Pulmonary artery endothelial cell (primary cell): ENCODE measurements at regions not wholly inside any gene's neighbourhood (a gene's known extent, or its start where the extent isn't known, plus 50 kb on each side); places are given as distances from the start of the nearest gene placed in this dataset.
"Not testable (repeated sequence)": the region's sequence is repeated elsewhere in the genome, so short reads cannot be mapped to it uniquely, and the experiment has no call there.

Experiments
- DNase-seq: peaks from one replicate; pipeline ENCODE4 v3.0.0-alpha.2; 2011; ENCODE audit warnings: low read depth, low spot score

DNA sequence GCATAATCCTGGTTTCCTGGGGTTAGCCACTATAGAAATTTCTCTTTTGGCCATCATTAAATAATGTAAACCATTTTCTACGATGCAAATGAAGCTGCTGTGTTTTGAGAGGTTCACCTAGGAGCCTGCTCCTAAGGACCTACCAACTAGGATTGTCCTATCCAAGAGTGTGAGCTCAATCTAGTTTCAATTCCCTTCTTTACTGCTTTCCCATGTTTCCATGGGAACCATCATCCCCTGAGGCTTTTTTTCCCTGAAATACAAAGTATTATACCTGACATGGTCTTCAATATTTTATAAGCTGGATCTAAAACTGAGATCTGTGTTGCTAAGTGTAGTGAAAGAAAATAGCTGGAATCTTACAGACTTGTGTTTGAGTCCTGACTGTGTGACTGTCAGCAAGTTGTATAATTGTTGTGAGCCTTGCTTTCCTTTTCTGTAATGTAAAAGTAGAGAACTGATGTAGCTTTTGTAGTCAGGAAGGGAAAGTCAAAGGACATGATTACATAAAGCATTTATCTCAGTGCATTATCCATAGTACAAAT lies 453.2 kb downstream of the PRR16 start:
- no peak for DNase-seq

DNA sequence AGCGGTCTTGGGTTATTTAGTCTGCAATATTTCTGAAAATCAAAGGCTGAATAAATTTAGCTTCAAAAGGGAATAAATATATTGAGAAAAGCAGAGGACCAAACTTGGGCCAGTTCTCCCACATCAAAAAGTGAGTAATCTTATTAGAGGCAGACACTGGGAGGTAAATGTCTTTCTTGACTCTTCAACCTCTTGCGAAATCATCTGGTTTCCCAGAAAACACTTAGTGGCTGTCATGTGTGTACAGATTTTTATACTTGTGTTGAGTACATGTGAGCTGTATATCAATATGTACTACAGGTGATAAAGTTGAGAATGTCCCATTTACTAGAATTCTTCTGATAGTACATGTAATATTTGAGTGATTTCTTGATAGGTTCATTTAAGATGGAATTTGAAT lies 454.9 kb downstream of the PRR16 start:
- DNase-seq: no peak

DNA sequence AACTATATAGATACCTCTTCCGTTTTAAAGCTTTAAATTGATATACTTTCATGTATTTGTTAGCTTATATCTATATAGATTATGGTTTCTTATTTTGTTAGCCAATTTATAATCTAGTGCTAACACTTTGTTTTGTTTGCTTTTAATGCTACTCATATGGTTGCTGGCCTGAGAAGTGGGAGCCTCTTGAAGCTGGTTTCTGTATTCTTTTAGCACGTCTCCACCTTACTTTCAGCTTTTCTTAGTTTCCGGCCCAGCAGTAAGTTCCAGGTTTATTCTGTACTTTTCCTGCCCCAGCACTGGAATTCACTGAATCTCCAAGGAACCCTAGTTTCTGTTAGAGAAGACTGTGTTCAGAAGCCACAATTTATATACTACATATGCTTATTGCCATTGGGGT lies 458.9 kb downstream of the PRR16 start:
- DNase-seq: no peak

DNA sequence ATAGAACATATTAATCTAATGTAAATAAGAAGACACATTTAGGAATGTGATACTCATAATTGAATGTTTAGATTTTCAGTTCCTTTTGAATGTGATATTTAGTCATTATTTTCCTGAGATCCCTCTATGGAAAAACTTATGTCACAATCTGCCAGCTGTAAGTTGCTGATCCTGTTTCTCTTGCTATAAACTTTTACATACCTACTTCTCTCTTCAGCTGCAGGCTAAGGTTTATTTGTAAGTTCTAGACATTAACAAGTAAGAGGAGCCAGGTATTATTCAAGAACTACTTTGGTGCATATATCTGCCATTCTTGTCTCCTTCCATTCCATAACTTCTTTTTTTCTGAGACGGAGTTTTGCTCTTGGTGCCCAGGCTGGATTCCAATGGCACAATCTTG lies 462.4 kb downstream of the PRR16 start:
- no peak for DNase-seq

DNA sequence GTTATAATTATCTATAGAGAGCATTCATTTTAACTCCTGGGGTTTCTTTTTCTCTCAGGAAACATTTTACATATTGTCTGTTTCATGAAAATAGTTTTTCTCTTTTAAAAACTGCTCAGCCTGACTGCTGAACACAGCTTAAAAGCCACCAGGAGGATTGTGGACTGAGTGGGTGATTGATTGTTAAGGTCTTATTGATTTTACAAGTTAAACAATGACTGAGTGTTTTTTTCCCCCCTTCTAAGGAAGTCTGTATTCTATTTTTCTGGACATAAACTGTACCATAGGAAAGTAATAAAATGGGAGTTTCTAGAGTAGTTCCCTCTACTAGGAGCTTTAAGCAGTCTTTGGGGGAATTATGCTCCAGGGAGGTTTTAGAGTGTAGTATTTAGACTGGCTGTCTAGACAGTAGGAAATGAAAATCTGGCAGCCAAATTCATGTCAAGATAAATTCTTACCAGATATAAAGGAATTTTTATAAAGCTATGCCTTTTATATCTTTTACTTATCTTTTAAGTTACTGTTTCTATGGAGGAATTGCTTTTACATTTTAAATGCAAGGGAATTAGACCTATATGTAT lies 463.9 kb downstream of the PRR16 start:
- no peak for DNase-seq

DNA sequence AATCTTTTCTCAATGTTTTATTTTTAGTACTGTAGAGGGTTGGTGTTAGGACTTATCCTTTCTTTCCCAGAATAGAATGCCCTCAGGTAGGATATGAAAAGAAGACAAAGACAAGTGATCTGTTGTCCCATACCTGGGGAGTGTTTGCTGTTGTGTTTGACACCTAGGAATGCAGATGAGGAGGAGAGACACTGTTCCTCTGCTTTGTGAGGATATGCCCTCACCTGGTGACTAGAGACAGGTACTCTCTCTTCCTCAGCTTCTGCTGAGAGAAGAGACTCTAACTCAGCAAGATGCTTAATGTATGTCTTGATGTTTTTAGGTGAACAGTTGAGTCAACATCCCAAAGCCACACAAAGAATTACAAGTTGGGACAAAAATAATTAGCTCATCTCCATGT lies 468.4 kb downstream of the PRR16 start:
- DNase-seq: no peak

DNA sequence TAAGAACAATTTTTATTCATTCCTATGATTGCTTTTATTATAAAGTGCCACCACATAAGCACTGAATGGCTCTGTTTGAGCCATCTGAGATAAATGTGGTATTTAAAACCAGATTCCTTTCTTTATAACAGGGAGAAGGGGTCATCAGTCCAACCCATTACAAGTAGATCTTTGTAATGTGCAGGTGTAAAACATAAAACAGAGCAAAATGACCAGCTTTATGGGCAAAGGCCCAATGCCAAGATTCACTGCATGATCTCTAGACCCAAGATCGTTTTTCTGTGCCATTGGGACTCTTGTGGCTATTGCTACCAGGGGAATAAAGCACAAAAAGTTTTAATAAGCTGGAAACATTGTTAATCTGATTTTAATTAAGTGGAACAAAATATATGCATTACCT lies 469.9 kb downstream of the PRR16 start:
- no peak for DNase-seq

DNA sequence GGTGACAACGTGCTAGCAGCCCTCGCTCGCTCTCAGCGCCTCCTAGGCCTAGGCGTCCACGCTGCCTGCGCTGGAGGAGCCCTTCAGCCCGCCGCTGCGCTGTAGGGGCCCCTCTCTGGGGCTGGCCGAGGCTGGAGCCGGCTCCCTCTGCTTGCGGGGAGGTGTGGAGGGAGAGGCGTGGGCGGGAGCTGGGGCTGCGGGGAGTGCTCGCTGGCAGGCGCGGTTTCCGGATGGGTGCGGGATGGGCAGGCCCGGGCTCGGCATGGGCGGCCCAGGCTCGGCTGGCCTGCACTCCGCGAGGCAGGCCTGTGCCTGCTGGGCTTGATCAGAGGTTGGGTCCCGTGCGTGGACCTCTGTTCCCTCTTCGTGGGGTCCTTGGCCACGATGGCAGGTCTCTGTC lies 472.6 kb downstream of the PRR16 start:
- DNase-seq: no peak

DNA sequence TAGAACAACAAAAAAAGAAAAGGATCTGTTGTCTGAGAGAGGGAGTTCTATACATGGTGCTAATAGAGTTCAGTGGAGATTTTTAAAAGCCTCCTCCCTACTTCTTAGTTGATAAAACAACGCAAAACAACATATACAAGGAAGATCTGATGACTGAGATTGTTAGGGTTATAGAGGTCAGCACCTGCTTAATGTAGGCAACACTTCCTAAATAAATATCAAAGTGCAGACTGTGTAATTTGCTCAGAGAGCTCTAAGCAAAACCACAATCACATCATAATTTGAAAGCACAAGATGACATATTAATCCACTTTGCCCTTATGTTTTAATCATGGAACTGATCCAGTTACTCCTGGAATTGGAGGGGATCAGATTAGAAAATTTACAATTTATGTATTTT lies 474.5 kb downstream of the PRR16 start:
- no peak for DNase-seq

DNA sequence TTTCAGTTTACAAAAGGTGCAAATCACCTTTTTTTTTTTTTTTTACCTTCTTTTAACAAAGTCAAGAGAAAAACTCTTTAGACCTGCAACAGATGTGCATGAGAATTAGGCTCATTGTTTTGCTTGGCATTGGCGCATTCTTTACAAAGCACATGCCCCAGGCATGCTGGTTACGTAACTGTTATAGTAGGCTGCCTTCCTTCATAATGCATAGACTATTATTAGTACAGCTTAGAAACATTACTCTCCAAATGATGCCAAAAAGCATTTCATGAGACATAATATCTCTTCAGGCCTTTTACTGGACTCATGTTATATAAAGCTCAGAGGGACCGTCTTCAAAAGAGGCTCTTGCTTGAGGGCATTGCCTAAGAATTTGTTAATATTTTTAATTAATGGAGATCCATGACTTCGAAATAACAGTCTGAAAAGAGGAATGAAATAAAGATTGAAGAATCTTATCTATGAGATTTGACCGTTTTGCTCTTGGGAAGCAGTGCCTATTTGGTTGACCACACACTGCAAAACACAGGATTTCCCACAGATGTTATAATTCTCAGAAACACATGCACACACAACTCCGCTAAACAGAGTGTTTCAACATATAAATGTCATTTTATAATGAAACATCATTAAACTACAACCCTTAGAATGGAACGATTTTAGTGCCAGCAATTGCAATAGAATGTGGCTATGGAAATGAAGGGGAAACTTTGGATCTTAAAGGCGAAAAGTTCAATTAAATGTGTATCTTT lies 478.7 kb downstream of the PRR16 start:
- no peak for DNase-seq

DNA sequence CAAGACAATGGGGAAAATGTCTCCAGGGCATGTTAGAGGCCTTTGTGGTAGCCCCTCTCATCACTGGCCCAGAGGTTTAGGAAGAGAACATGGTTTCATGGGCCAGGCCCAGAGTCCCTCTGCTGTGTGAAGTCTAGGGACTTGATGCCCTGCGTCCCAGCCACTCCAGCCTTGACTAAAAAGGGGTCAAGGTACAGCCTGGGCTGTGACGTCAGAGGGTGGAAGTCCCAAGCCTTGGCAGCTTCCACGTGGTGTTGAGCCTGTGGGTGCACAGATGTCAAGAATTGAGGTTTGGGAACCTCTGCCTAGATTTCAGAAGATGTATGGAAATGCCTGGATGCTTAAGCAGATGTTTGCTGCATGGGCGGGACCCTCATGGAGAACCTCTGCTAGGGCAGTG lies 485.5 kb downstream of the PRR16 start:
- not testable (repeated sequence) for DNase-seq

DNA sequence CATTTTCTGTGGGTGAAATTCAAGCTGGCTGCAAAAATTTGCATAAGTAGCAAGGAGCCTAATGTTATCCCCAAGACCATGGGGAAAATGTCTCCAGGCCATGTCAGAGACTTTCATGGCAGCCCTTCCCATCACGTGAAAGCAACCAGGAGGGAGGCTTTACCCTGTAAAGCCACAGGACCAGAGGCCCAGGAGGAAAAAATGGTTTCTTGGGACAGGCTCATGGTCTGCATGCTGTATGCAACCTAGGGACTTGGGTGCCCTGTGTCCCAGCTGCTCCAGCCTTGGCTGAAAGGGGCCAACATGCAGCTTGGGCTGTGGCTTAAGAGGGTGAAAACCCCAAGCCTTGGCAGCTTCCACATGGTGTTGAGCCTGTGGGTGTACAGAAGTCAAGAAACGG lies 489.3 kb downstream of the PRR16 start:
- not testable (repeated sequence) for DNase-seq

DNA sequence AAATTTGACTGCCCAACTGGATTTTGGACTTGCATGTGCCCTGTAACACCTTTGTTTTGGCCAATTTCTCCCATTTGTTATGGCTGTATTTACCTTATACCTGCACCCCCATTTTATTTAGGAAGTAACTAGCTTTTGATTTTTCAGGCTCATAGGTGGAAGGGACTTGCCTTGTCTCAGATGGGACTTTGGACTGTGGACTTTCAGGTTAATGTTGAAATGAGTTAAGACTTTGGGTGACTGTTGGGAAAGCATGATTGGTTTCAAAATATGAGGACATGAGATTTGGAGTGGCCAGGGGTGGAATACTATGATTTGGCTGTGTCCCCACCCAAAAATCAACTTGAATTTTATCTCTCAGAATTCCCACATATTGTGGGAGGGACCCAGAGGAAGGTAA lies 490.2 kb downstream of the PRR16 start:
- no peak for DNase-seq

DNA sequence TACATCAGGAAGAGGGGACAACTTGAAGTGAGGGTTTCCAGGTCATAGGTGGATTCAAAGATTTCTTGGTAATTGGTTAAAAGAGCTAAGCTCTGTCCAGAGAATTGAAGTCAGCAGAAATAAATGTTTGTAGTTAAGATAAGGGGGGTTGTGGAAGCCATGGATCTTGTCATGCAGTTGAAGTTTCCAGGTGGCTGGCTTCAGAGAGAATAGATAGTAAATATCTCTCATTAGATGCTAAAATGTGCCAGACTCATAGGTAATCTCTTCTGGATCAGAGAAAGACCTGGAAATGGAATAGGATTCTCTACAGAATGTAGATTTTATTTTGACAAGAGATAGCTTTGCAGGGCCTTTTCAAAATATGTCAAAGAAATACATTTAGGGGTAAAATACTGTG lies 491.7 kb downstream of the PRR16 start:
- DNase-seq: no peak

DNA sequence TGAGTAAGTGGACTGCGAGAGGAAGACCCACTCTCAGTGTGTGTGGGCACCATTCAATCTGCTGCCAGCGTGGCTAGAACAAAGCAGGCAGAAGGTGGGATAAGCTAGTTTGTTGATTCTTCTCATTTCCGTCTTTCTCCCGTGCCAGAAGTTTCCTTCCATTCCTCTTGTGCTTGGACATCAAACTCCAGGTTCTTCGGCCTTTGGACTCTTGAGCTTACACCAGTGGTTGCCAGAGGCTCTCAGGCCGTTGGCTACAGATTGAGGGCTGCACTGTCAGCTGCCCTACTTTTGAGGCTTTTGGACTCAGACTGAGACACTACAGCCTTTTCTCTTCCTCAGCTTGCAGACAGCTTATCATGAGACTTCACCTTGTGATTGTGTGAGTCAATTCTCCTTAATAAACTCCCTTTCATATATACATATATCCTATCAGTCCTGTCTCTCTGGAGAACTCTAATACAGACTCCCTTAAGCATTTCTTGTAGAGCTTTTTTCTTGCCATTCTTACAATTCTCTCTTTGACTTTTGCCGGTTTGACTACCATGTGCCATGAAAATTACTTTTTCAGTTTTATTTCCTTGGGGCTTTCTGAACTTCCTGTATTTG lies 494.9 kb downstream of the PRR16 start:
- no peak for DNase-seq

DNA sequence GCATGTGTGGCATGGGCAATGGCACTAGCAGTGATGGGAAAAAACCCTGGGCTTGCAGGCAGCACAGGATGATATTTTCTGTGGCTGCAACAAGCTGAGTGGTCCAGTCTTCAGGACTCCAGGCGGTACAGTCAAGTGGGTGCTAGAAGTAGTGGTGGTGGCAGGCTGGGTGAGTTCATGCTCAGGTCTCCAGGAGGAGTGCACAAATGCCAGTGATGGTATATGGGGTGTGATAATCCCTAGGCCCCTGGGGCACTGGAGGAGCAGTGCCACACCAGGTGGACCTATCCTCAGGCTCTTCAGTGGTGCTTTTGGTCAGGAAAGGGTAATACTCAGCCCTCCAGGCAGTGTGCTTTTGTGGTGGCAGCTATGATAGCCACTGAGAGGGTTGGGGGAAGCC lies 496.4 kb downstream of the PRR16 start:
- no peak for DNase-seq

DNA sequence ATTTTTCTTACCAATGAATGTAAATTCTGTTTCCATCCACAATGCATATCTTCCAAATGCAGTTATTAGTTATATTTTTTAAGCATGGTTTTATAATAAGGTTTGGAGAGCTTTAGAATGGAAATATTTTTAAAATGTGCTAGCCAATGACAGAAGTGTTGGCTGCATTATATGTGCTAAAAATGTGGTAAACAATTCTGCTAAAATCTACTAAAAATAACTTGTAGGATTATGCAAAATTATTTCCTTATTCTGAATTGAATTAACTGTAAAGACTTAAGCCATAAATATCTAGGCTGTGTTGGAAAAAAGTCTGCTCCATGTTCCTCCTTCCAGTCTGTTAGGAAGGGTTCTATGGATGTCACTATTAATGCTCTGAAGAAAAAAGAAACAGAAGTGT lies 503.3 kb downstream of the PRR16 start:
- DNase-seq: no peak

DNA sequence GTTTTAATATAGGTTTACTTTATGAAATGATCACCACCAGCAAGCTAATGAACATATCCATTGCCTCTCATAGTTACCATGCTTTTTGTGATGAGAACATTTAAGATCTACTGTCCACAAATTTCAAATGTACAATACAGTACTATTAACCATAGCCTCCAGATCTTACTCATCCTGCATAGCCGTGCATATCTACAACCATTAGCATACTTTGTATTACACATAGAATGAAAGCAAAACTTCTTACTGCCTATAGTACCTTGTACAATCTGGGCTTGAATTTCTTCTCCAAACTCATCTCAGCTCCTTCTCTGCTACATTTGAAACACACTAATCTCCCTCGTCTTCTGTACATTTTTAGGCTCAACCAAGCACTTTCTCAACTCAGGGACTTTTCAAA lies 510.6 kb downstream of the PRR16 start:
- no peak for DNase-seq

DNA sequence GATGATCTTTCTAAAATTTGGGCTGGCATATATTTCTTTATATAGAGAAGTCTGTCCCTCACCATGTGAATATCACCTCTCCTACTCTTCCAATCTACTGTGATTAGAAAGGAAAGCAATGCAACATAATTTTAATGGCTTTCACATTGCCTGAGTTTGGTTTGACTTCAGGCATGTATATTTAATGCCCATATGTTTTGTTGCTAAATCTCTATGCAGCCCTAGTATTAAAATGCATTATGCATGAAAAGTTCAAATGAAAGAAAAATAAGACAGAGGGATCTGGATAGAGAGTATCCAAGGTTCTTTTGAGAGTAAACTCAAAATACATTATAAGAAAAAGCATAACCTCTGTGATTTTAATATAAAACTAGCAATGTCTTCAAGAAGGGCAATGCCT lies 518.3 kb downstream of the PRR16 start:
- DNase-seq: no peak

DNA sequence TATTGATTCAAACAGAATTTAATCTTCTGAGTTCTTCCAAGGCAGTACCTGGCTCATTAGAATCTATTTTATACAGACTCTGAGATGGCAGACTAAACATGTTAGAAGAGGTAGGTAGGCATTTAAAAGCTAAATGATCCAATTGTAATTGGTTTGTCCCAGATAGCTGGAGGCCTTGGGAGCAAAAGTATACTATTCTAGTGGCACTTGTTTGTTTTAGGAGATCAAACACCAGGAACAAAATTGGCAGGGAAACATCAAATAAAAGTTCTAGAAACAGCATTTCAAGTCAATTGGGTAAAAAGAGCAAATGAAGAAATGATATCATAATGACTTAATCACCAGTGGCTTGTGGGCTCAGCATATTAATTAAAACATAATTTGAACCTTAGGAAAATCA lies 521.4 kb downstream of the PRR16 start:
- no peak for DNase-seq

DNA sequence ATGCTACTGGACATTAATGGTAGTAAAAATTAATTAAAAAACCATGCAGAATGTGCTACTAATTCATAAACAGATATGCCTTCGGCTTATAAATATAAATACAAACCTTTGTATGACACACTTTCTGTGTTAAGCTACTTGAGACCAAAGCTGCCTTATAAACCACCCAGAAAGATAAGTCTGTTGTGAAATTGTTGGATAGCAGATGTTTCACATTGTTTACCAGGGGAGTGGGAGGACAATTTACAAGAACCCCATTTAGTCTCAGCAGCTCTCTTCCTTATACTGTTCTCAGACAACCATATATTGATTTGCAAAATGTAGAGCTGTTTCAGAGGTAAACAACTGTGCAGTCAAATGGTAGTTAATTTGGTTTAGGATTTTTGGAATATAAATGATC lies 524.4 kb downstream of the PRR16 start:
- DNase-seq: no peak

DNA sequence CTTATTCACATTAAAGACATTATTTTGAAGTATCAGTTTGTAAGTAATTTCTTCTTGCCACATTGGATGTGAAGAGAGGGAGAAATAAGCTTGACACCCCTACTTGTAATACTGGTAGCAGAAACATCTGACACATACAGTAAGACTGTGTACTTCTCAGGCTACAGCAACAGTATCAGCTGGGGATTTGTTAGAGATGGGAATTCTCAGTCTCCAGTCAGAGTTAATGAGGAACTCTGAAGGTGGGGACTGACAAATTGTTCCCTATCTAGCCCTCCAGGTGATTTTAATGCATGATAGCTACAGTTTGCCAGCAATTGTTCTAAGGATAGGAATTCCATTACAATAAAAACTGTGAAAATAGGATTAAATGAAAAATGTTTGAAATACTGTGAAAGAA lies 524.8 kb downstream of the PRR16 start:
- DNase-seq: no peak

DNA sequence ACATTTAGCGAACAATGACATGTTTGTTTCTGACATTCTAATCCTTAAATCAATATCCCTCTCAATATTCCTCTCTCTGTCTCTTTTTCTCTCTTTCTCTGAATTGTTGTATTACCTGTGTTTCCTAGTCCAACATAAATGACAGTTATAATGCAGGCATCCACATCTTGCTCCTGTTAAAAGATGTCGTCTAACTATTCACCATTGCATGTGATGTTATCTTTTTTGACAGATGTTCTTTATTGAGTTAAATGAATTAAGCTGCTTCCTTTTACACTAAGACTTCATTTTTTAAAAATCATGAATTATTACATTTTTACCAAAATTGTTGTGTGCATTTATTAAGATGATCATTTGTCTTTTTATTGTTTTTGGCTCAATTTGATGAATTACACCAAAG lies 527.5 kb downstream of the PRR16 start:
- DNase-seq: no peak
